ENCODE measurements at regions not wholly inside any gene's neighbourhood (a gene's known extent, or its start where the extent isn't known, plus 50 kb on each side); places are given as distances from the start of the nearest gene placed in this dataset.

DNA sequence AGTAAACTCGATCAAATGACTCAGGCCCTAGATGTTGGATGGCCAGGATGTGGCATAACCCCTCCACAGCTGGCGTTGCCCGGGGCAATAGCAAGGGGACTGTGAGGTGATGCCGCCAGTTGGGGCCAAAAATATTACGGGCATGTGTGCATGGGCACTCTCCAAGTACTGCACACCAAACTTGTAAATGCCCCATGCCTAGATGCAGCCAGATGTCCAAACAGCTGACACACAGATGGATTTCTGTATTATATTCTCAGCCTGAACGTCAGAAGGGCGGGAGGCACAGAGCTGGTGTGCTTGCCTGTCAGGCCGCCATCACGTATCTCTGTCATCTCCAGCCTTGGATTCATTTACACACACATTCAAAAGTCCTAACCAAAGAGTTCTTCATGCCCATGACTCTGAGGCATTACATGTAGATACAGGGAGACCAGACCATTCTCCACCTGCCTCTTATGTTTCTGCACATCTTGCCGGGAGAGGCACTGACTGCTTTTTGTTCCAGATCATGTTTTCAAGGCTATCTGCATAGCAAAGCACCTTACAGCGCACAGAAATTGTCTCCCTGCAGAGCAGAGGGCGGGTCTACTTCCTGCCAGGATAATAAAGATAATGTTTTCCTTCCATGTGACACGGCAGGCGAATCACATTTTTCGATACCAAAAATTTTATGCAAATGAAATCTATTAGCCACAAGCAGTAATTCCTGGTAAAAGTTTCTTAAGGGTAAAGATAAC lies 200.9 kb upstream of the ADAMTS16 start:
- no peak for TF ChIP-seq CTCF (conservative IDR thresholded peaks at IDR 0.05)
- no peaks in the 10 kb centered on the region for H3K36me3 ChIP-seq (ENCODE audit: control insufficient read depth, insufficient read depth, low read length)
- H3K4me3 Mint-ChIP-seq = no peak overlapping the region
- no peak overlapping the region for H3K27ac Mint-ChIP-seq
- H3K27me3 Mint-ChIP-seq (ENCODE audit: insufficient read depth) = no peaks in the 10 kb centered on the region
- no peaks in the 10 kb centered on the region for H3K9me3 ChIP-seq (ENCODE audit: control insufficient read depth, low read length)
- H3K36me3 Mint-ChIP-seq (ENCODE audit: low read depth) = no peaks in the 10 kb centered on the region
- H3K4me1 ChIP-seq (ENCODE audit: control insufficient read depth, insufficient read depth, low read length) = no peaks in the 10 kb centered on the region
- H3K9ac ChIP-seq (ENCODE audit: extremely low read depth, low read length, poor library complexity, severe bottlenecking) = no peak overlapping the region
- H3K9me3 Mint-ChIP-seq = no peaks in the 10 kb centered on the region
- DNase-seq = no peak
- no peak overlapping the region for H3K27ac ChIP-seq (ENCODE audit: low read depth, low read length)
- no peak overlapping the region for H3K4me3 ChIP-seq (ENCODE audit: low read length)
- WGBS, 2 experiments (ENCODE audit: insufficient coverage in 1 of 2, insufficient read length in 1 of 2) = 93 to 95% methylated on average over 11 to 15 of the region's 15 CpGs
- peaks cover 2% of the 10 kb centered on the region for H3K4me1 Mint-ChIP-seq
- H3K27me3 ChIP-seq (ENCODE audit: control insufficient read depth, insufficient read depth, low read length, poor library complexity, severe bottlenecking) = no peaks in the 10 kb centered on the region

- H3K27me3 Mint-ChIP-seq (ENCODE audit: insufficient read depth) = no peaks in the 10 kb centered on the region
- H3K9me3 Mint-ChIP-seq = no peaks in the 10 kb centered on the region
- Histone ChIP-seq H3K4me1 (ENCODE audit: control insufficient read depth, insufficient read depth, low read length) (no peaks in the 10 kb centered on the region), H3K27me3 (ENCODE audit: control insufficient read depth, insufficient read depth, low read length, poor library complexity, severe bottlenecking) (no peaks in the 10 kb centered on the region), H3K27ac (ENCODE audit: low read depth, low read length) (no peak overlapping the region), H3K9me3 (ENCODE audit: control insufficient read depth, low read length) (no peaks in the 10 kb centered on the region), H3K36me3 (ENCODE audit: control insufficient read depth, insufficient read depth, low read length) (no peaks in the 10 kb centered on the region), H3K9ac (ENCODE audit: extremely low read depth, low read length, poor library complexity, severe bottlenecking) (no peak overlapping the region), H3K4me3 (ENCODE audit: low read length) (no peak overlapping the region)
- no peak overlapping the region for H3K27ac Mint-ChIP-seq
- H3K4me3 Mint-ChIP-seq = no peak overlapping the region
- H3K36me3 Mint-ChIP-seq (ENCODE audit: low read depth) = no peaks in the 10 kb centered on the region
- DNase-seq = no peak
- WGBS, 2 experiments (ENCODE audit: insufficient coverage in 1 of 2, insufficient read length in 1 of 2) = 82 to 96% methylated on average over 6 to 9 of the region's 12 CpGs
- TF ChIP-seq CTCF (conservative IDR thresholded peaks at IDR 0.05) = no peak
- H3K4me1 Mint-ChIP-seq = peaks cover 2% of the 10 kb centered on the region
Observed at GRCh38 chr5:4941161-4941560, 199.0 kb upstream of the ADAMTS16 start.

- WGBS, 2 experiments (ENCODE audit: insufficient coverage in 1 of 2, insufficient read length in 1 of 2) = 60 to 72% methylated on average over 19 to 33 of the region's 33 CpGs
- H3K36me3 Mint-ChIP-seq (ENCODE audit: low read depth) = no peaks in the 10 kb centered on the region
Observed at GRCh38 chr5:4941957-4942830, 197.9 kb upstream of the ADAMTS16 start.

More at GRCh38 chr5:4941957-4942830, 197.9 kb upstream of the ADAMTS16 start:
- Mint-ChIP-seq H3K27me3 (ENCODE audit: insufficient read depth) (no peaks in the 10 kb centered on the region), H3K9me3 (no peaks in the 10 kb centered on the region), H3K27ac (no peak overlapping the region), H3K4me3 (no peak overlapping the region), H3K4me1 (peaks cover 2% of the 10 kb centered on the region)
- Histone ChIP-seq H3K9ac (ENCODE audit: extremely low read depth, low read length, poor library complexity, severe bottlenecking) (no peak overlapping the region), H3K27ac (ENCODE audit: low read depth, low read length) (no peak overlapping the region), H3K27me3 (ENCODE audit: control insufficient read depth, insufficient read depth, low read length, poor library complexity, severe bottlenecking) (no peaks in the 10 kb centered on the region), H3K9me3 (ENCODE audit: control insufficient read depth, low read length) (no peaks in the 10 kb centered on the region), H3K4me3 (ENCODE audit: low read length) (no peak overlapping the region), H3K4me1 (ENCODE audit: control insufficient read depth, insufficient read depth, low read length) (no peaks in the 10 kb centered on the region), H3K36me3 (ENCODE audit: control insufficient read depth, insufficient read depth, low read length) (no peaks in the 10 kb centered on the region)
- DNase-seq = peak; percentile 86
- TF ChIP-seq CTCF (conservative IDR thresholded peaks at IDR 0.05) = peak; percentile 100

Measured in endodermal cell (in vitro differentiated cells).